H7 (cell line): ENCODE measurements at regions not wholly inside any gene's neighbourhood (a gene's known extent, or its start where the extent isn't known, plus 50 kb on each side); places are given as distances from the start of the nearest gene placed in this dataset.

Source experiments
- DNase-seq: peaks from one replicate; pipeline ENCODE4 v3.0.0; 2012
- H3K27me3 ChIP-seq: 2 replicates; pipeline ENCODE4 v1.6.0; 2011; ENCODE audit warnings: mild to moderate bottlenecking, low read length; ENCODE audit not compliant: control insufficient read depth, insufficient read depth
- H3K36me3 ChIP-seq: replicated peaks from 2 replicates; pipeline ENCODE4 v1.5.1; 2011; ENCODE audit warnings: low read length; ENCODE audit not compliant: control insufficient read depth, insufficient read depth
- H3K4me3 ChIP-seq: 2 replicates; pipeline ENCODE4 v1.5.1; 2011; ENCODE audit warnings: low read depth, mild to moderate bottlenecking, control low read depth, low read length, moderate library complexity; ENCODE audit not compliant: insufficient read depth

DNA sequence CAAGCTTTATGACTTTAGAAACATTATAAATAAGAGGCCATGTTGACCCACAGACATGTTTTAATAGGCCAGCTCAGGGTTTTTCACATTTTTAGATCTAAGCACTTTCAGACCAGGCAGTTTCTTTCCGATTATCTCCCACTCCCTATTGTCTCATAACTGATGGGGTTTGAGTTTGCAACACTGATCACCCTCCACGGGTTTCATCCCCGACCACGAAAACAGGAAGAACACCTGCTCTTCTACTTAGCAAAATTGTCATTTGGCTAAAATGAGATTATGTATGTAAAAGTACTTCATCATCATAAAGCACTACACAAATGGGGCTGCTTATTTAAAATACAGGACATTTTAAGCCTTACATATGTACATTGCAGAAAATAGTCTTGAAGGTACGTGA is 407.9 kb downstream of the HNRNPD start:
- H3K27me3 ChIP-seq = no peaks in the 10 kb centered on the region
- H3K36me3 ChIP-seq = no peaks in the 10 kb centered on the region
- DNase-seq = no peak
- H3K4me3 ChIP-seq = no peak overlapping the region

- H3K36me3 ChIP-seq = no peaks in the 10 kb centered on the region
- DNase-seq = no peak
- no peak overlapping the region for H3K4me3 ChIP-seq
- no peaks in the 10 kb centered on the region for H3K27me3 ChIP-seq
These were observed 408.3 kb downstream of the HNRNPD start for GRCh38 chr4:81965454-81965853.

DNA sequence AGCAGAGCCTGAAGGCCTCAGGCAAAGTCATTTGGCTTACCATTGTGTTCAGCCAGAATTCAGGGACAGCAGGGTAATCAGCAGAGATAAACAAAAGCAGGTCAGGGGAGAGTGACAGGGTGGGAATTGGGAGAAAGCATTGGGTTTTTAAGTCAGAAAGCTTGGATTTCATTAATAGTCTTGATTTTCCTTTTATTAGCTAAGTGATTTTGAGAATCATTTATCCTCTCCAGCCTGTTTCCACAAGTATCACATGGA is 410.1 kb downstream of the HNRNPD start:
- no peak overlapping the region for H3K4me3 ChIP-seq
- no peaks in the 10 kb centered on the region for H3K27me3 ChIP-seq
- DNase-seq = peak; percentile 39
- H3K36me3 ChIP-seq = no peaks in the 10 kb centered on the region

DNA sequence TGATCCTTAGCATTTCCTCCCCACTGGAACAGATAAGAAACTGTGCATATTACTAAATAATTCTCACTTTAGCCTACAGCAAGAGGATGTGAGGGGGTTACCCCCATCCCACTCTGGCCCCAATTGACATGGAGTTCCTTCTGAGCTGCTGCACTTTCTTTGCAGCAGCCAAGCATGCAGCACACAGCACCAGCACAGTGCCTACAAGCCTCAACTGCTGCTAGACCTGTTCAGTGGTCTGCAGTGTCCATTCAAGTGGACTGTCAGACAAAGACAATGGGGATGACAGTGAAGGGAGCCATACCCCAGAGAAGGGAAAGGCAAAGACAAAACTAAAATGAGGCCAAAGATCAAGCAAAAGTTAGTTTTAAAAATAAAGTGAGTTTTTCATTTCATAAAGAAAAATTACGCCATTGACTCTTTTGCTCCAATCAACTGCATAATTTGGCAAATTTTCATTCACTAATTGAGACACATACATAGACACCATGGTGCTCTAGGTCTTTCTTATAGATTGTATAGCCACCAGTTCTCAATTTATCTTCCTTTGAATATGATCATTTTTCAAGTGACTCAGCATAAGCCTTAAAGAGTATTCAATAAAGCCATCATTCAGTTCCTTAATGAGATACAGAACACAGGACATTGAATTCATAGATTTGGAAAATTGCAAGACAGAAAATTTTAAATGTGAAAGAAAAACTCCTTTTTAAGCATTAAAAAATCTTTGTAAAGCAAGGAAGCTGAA is 410.6 kb downstream of the HNRNPD start:
- H3K4me3 ChIP-seq = no peak overlapping the region
- H3K36me3 ChIP-seq = no peaks in the 10 kb centered on the region
- H3K27me3 ChIP-seq = no peaks in the 10 kb centered on the region
- DNase-seq = no peak

- no peaks in the 10 kb centered on the region for H3K36me3 ChIP-seq
- H3K4me3 ChIP-seq = no peak overlapping the region
- H3K27me3 ChIP-seq = no peaks in the 10 kb centered on the region
- DNase-seq = no peak
These were observed 412.8 kb downstream of the HNRNPD start for GRCh38 chr4:81960961-81961360.

DNA sequence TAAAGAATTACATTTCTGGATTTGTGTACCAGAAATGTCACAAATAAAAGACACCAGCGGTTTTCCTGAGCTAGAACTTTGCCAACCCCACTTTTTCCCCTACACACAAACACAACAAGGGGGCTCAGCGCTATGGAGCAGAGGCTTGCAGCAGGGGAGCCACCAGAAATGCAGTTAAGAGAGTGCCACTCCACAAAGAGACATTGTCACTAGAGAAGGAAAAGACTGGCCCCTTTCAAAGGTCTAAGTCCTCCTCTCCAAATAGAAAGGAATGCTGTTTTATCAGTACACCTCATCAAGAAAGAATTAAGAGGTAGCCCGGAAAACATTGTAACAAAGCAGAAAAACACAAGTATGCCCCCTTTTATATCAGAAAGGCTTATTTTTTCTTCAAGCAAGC is 419.5 kb downstream of the HNRNPD start:
- H3K27me3 ChIP-seq = no peaks in the 10 kb centered on the region
- no peaks in the 10 kb centered on the region for H3K36me3 ChIP-seq
- DNase-seq = no peak
- H3K4me3 ChIP-seq = no peak overlapping the region

DNA sequence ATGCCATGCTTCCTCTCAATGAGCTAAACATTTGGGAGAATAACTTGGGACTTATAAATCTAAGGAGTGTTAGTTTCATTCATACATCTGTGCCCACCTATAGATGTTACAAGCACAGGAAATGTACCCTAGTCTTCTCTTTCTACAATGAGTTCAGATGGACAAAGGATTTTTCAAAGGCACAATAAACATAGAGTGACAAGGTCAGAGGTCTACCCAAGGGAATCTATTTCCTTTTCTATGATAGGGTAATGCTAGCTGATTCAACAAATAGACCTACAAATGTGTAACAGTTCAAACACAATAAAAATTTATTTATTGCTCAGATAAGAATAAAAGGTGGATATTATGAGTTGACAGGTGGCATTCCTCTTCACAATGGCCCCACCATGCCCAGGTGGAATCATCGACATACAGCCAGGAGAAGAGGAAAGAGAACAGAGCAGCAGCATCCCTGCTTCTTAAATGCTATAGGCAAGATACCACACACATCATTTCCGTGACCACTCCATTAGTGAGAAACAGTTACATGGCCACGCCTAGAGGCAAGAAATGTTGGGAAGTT is 421.8 kb downstream of the HNRNPD start:
- Histone ChIP-seq H3K36me3 (no peaks in the 10 kb centered on the region), H3K27me3 (no peaks in the 10 kb centered on the region), H3K4me3 (no peak overlapping the region)
- no peak for DNase-seq

GRCh38 chr4:81946996-81947395 is 426.8 kb downstream of the HNRNPD start:
- Histone ChIP-seq H3K27me3 (no peaks in the 10 kb centered on the region), H3K4me3 (no peak overlapping the region), H3K36me3 (no peaks in the 10 kb centered on the region)
- peak; percentile 16 for DNase-seq

DNA sequence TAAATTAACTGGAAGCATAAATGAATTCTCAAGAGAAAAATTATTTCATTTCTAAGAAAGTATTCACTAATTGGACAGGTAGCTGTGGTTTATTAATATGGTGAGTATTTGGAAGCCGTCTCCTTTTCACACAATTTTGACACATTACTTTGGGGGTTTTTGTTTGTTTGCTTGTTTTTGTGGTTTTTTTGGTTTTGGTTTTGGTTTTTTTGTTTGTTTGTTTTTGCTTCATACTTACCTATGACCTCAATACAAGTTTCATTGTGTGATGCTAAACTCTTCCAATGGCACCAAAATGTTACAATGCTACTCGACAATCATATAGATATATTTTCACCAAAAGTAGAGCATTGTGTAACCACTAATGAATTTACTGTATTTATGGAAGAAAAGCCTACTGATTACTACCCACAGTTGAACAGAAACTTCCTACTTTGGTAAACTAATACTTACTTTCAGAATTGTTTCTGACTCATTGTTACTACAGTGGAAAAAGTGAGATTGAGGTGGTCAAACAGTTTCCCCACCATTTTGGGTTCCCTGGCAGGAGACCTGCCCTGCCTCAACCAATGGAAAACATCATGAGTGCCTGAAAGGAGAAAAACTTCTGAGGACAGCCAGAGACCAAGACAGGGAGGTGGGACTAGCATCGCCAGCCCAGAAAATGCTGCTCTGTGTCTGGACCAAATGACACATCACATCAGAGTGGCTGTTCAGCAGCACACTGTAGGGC is 443.1 kb downstream of the HNRNPD start:
- H3K36me3 ChIP-seq = no peaks in the 10 kb centered on the region
- no peak overlapping the region for H3K4me3 ChIP-seq
- no peak for DNase-seq
- no peaks in the 10 kb centered on the region for H3K27me3 ChIP-seq

GRCh38 chr4:81923140-81923539 is 450.7 kb downstream of the HNRNPD start:
- Histone ChIP-seq H3K4me3 (no peak overlapping the region), H3K36me3 (no peaks in the 10 kb centered on the region), H3K27me3 (no peaks in the 10 kb centered on the region)
- no peak for DNase-seq

DNA sequence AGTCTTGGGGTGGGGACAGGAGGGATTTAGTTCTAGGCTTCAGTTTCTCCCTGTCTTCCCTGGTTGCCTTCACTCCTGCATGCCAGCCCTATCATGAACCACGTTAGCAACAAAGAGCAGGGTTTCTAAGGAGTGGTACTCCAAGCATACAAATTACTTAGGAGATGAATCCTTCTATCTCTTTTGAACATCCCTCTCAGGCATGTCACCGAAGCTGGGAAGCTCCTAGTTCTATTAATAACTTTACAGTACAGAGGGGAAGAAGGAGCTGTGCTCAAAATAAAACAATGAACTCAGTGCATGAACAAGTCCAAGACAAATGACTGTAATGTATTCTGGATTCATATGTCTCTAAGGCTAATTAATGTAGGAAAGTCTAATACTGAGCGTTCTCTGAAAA is 450.6 kb upstream of the RASGEF1B start:
- DNase-seq = no peak
- H3K4me3 ChIP-seq = no peak overlapping the region
- H3K27me3 ChIP-seq = no peaks in the 10 kb centered on the region
- H3K36me3 ChIP-seq = no peaks in the 10 kb centered on the region

DNA sequence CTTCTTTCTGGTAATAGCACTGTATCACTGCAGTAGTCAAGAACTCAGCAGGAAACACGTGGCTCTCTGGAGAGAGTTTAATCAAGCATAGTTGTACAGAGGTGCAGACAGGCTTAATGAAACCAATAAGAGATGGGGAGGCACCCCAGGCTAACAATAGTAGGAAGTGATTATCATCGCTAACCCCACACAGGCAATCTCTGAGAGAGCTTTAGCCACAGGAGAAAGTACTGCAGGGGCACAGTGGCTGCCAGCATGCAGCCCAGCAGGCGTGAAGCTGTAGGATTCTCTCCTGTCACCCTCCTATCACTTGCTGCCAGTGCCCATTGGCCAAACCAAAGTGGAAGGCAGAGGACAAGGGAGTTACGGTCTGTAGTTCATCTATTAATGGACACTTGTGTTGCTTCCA is 450.0 kb upstream of the RASGEF1B start:
- DNase-seq = no peak
- no peaks in the 10 kb centered on the region for H3K36me3 ChIP-seq
- H3K4me3 ChIP-seq = no peak overlapping the region
- H3K27me3 ChIP-seq = no peaks in the 10 kb centered on the region

GRCh38 chr4:81919810-81920209 is 448.1 kb upstream of the RASGEF1B start:
- DNase-seq = no peak
- Histone ChIP-seq H3K36me3 (no peaks in the 10 kb centered on the region), H3K4me3 (no peak overlapping the region), H3K27me3 (no peaks in the 10 kb centered on the region)

- Histone ChIP-seq H3K27me3 (no peaks in the 10 kb centered on the region), H3K36me3 (no peaks in the 10 kb centered on the region), H3K4me3 (no peak overlapping the region)
- DNase-seq = peak; percentile 37
These were observed 447.5 kb upstream of the RASGEF1B start for GRCh38 chr4:81919223-81919622.

GRCh38 chr4:81915430-81915829 is 443.7 kb upstream of the RASGEF1B start:
- no peak for DNase-seq
- Histone ChIP-seq H3K36me3 (no peaks in the 10 kb centered on the region), H3K27me3 (no peaks in the 10 kb centered on the region), H3K4me3 (no peak overlapping the region)
